HG02642 (cell line): ENCODE measurements at regions not wholly inside any gene's neighbourhood (a gene's known extent, or its start where the extent isn't known, plus 50 kb on each side); places are given as distances from the start of the nearest gene placed in this dataset.
A peak's percentile ranks its signal among the peaks of the same experiment; 100 is the strongest.
"Not testable (repeated sequence)": the region's sequence is repeated elsewhere in the genome, so short reads cannot be mapped to it uniquely, and the experiment has no call there.

ENCODE experiments used
- ATAC-seq: cut with Tn5 transposase; IDR thresholded peaks from one replicate; pipeline ENCODE4 v1.9.1; 2021; ENCODE audit warnings: mild to moderate bottlenecking; ENCODE audit not compliant: unreplicated experiment, poor library complexity

GRCh38 chr16:29578898-29579297 lies 72.7 kb upstream of the NPIPB12 start:
- not testable (repeated sequence) for ATAC-seq

- ATAC-seq, result not testable (repeated sequence)
These were observed 75.6 kb upstream of the NPIPB12 start for GRCh38 chr16:29581764-29582163.

- ATAC-seq, result not testable (repeated sequence)
These were observed 71.1 kb upstream of the SPN start for GRCh38 chr16:29591919-29592318.

- ATAC-seq, result peak; percentile 58
These were observed 68.7 kb upstream of the SPN start for GRCh38 chr16:29594269-29594925.

GRCh38 chr16:29594926-29595838 lies 67.9 kb upstream of the SPN start:
- peak; percentile 81 for ATAC-seq

GRCh38 chr16:29597030-29597429 lies 66.0 kb upstream of the SPN start:
- not testable (repeated sequence) for ATAC-seq

GRCh38 chr16:29600111-29601000 lies 62.7 kb upstream of the SPN start:
- not testable (repeated sequence) for ATAC-seq

- not testable (repeated sequence) for ATAC-seq
These were observed 60.8 kb upstream of the SPN start for GRCh38 chr16:29602247-29602625.

GRCh38 chr16:29602683-29603088 lies 60.4 kb upstream of the SPN start:
- not testable (repeated sequence) for ATAC-seq

GRCh38 chr16:29604631-29605549 lies 58.2 kb upstream of the SPN start:
- not testable (repeated sequence) for ATAC-seq

- not testable (repeated sequence) for ATAC-seq
These were observed 57.3 kb upstream of the SPN start for GRCh38 chr16:29605593-29606205.

- ATAC-seq, result not testable (repeated sequence)
These were observed 56.2 kb upstream of the SPN start for GRCh38 chr16:29606669-29607427.

- ATAC-seq, result not testable (repeated sequence)
These were observed 55.6 kb upstream of the SPN start for GRCh38 chr16:29607428-29607823.

- peak; percentile 32 for ATAC-seq
These were observed 50.4 kb upstream of the SPN start for GRCh38 chr16:29612381-29613306.
